ENCODE measurements at regions not wholly inside any gene's neighbourhood (a gene's known extent, or its start where the extent isn't known, plus 50 kb on each side); places are given as distances from the start of the nearest gene placed in this dataset.

GRCh38 chr2:41375901-41376300, 671.9 kb upstream of the PKDCC start:
- Mint-ChIP-seq H3K36me3 (no peaks in the 10 kb centered on the region), H3K27ac (no peak overlapping the region), H3K9me3 (peaks cover 0 to 23% of the 10 kb centered on the region in 2 donors)
- no peak for ATAC-seq
- DNase-seq (ENCODE audit: low spot score in 2 of 2) = no peak

DNA sequence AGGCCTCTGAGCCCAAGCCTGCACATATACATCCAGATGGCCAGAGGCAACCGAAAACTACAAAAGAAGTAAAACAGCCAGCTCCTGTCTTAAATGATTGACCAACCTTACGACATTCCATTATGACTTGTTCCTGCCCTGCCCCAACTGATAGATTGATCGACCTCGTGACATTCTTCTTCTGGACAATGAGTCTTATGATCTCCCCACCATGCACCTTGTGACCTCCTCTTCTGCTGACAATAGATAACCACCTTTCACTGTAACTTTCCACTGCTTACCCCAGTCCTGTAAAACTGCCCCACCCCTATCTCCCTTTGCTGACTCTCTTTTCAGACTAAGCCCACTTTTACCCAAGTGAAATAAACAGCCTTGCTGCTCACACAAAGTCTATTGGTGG, 670.0 kb upstream of the PKDCC start:
- DNase-seq (ENCODE audit: low spot score in 2 of 2) = no peak
- ATAC-seq = no peak
- Mint-ChIP-seq H3K9me3 (peaks cover 0 to 23% of the 10 kb centered on the region in 2 donors), H3K36me3 (no peaks in the 10 kb centered on the region), H3K27ac (no peak overlapping the region)

DNA sequence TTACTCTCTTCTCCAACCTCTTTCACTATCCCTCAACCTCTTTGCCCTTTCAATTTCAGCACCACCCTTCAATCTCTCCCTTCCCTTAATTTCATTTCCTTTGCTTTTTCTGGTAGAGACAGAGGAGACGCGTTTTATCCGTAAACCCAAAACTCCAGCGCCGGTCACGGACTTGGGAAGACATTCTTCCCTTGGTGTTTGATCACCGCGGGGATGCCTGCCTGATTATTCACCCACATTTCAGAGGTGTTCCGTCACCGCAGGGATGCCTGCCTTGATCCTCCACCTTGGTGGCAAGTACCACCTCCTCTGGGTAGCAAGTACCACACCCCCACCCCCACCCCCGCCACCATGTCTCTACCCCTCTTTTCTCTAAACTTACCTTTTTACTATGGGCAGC, 669.4 kb upstream of the PKDCC start:
- DNase-seq (ENCODE audit: low spot score in 2 of 2) = no peak
- Mint-ChIP-seq H3K36me3 (no peaks in the 10 kb centered on the region), H3K9me3 (peaks cover 0 to 23% of the 10 kb centered on the region in 2 donors), H3K27ac (no peak overlapping the region)
- no peak for ATAC-seq

- no peaks in the 10 kb centered on the region for H3K36me3 Mint-ChIP-seq
- ATAC-seq (no peak), DNase-seq (ENCODE audit: low spot score in 2 of 2) (no peak)
- peaks cover 0 to 23% of the 10 kb centered on the region in 2 donors for H3K9me3 Mint-ChIP-seq
- H3K27ac Mint-ChIP-seq = no peak overlapping the region
Measured at GRCh38 chr2:41379496-41380221, 668.2 kb upstream of the PKDCC start.

DNA sequence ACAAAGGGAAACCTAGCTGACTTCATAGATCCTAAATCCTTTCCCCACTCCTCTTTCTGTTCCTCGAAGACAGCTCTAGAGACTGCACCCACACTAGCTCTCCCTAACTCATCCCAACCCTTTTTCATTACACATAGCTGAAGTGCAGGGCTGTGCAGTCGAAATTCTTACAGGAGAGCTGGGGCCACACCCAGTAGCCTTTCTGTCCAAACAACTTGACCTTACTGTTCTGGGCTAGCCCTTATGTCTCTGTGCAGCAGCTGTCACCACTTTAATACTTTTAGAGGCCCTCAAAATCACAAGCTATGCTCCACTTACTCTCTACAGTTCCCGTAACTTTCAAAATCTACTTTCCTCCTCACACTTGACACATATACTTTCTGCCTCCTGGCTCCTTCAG, 666.1 kb upstream of the PKDCC start:
- DNase-seq (ENCODE audit: low spot score in 2 of 2) (no peak), ATAC-seq (no peak)
- H3K9me3 Mint-ChIP-seq = peaks cover 0 to 19% of the 10 kb centered on the region in 2 donors
- H3K27ac Mint-ChIP-seq = no peak overlapping the region
- no peaks in the 10 kb centered on the region for H3K36me3 Mint-ChIP-seq

- Mint-ChIP-seq H3K27ac (no peak overlapping the region), H3K36me3 (no peaks in the 10 kb centered on the region), H3K9me3 (no peaks in the 10 kb centered on the region)
- ATAC-seq (no peak), DNase-seq (ENCODE audit: low spot score in 2 of 2) (no peak)
Measured at GRCh38 chr2:41387519-41387918, 660.3 kb upstream of the PKDCC start.

DNA sequence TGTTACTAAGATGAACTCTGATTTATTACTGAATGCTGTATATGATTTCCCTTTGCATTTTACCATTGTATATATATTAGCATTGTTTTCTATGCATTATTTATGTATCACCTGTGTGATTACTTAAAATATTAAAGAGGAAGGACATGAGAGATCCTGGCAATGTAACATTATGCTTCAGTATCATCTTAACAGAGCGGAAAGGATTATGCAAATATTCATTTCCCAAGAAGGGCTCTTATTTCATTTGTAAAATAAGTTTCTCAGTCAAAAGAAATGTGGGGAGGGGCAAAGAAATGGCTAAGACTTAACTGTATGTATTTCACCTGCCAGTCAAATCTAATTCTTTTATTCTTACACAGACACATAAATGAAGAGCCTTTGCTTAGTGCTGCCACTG, 654.2 kb upstream of the PKDCC start:
- DNase-seq (ENCODE audit: low spot score in 2 of 2) (no peak), ATAC-seq (no peak)
- peaks cover 0 to 4% of the 10 kb centered on the region in 2 donors for H3K36me3 Mint-ChIP-seq
- peaks cover 9 to 12% of the 10 kb centered on the region in 2 donors for H3K9me3 Mint-ChIP-seq
- no peak overlapping the region for H3K27ac Mint-ChIP-seq

DNA sequence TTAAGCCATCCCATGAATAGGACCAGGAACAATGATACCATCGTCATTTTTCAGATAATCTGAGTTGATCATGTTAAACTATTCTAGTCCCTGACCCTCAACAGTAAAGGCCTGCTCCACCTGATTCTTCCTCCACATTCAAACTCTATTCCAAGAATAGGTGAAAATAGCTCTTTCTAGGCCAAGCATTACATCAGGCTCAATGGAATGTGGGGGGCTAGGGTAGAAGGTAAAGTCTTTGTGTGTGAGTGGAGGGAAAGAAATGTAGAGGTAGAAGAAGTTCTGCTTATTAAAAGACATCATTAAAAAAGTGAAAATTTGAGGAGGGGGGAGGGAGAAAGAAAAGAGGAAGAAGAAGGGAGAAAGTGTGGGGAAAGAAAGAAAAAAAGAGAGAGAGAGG, 653.3 kb upstream of the PKDCC start:
- Mint-ChIP-seq H3K27ac (no peak overlapping the region), H3K9me3 (peaks cover 9 to 12% of the 10 kb centered on the region in 2 donors), H3K36me3 (peaks cover 0 to 4% of the 10 kb centered on the region in 2 donors)
- no peak for DNase-seq (ENCODE audit: low spot score in 2 of 2)
- no peak for ATAC-seq

DNA sequence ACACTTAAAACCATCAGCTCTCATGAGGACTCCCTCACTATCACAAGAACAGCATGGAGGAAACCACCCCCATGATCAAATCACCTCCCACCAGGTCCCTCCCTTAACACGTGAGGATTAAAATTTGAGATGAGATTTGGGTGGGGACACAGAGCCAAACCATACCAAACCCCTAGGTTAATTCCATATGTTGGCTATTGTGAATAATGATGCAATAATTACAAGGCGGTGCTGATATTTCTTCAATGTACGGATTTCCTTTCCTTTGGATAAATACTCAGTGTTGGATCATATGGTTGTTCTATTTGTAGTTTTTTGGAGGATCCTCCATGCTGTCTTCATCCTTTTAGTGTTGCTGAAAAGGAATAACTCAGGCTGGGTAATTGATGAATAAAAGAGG, 652.1 kb upstream of the PKDCC start:
- ATAC-seq (no peak), DNase-seq (ENCODE audit: low spot score in 2 of 2) (no peak)
- Mint-ChIP-seq H3K36me3 (peaks cover 0 to 4% of the 10 kb centered on the region in 2 donors), H3K9me3 (peaks cover 9 to 12% of the 10 kb centered on the region in 2 donors), H3K27ac (no peak overlapping the region)

DNA sequence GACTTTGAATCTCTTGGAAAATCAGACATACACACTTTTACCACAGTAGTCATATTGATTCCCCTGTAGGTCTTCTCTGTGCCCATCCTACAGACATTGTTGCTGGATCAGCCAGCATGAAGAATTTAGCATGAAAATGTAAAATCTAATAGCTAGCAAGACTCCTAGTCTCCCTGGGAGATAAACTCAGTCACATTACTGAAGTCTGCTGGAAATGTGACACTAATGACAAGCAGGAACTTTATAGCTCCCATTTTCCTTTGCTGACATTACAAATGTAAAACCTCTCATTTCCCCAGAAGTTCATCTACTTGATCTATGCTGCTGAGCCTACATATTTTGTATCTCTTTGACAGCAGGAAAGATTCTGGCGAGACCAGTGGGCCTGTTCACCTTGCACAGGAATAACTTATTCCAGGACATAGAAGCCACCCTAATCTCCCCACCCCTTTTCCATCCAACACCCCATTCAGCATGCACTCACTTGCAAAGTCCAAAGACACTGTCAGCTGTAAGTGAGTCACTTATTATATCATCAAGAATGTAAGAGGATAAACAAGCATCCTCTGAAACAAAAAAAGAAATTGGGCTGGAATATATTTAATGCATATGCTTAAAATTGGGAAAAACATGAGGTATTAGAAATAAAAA, 648.3 kb upstream of the PKDCC start:
- ATAC-seq = no peak

DNA sequence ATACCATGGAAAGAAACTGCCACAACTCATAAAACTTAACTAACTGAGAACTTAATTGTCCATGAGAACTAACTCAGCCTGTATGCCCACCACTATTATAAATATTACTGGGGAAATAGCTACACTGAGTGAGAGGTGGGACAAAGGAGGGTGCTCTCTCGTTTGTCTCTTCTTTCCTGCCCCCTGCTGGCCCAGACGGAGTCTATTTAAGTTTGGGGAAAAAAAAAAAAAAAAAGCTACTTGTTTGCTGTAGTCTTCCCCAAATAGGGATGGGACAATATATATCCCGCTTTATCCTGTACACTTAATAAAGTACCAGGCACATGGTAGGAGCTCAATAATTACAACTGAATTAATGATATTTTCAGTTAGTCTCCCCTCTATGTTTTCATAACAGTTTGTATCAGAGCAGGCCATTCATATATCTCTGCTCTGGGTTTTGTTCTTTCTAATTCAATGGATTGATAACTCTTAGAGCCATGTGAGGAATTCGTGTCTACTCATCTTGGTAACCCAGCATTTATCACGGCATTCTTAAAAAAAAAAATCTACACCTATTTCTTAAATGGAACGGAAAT, 647.6 kb upstream of the PKDCC start:
- ATAC-seq (no peak), DNase-seq (ENCODE audit: low spot score in 2 of 2) (no peak)
- peaks cover 0 to 4% of the 10 kb centered on the region in 2 donors for H3K36me3 Mint-ChIP-seq
- peaks cover 12% of the 10 kb centered on the region in 2 donors for H3K9me3 Mint-ChIP-seq
- H3K27ac Mint-ChIP-seq = no peak overlapping the region

More for the DNA sequence above, 648.3 kb upstream of the PKDCC start:
- H3K36me3 Mint-ChIP-seq = peaks cover 0 to 4% of the 10 kb centered on the region in 2 donors
- H3K9me3 Mint-ChIP-seq = peaks cover 12% of the 10 kb centered on the region in 2 donors
- no peak for DNase-seq (ENCODE audit: low spot score in 2 of 2)
- no peak overlapping the region for H3K27ac Mint-ChIP-seq

GRCh38 chr2:41405441-41405840, 642.4 kb upstream of the PKDCC start:
- H3K27ac Mint-ChIP-seq = no peak overlapping the region
- no peaks in the 10 kb centered on the region for H3K36me3 Mint-ChIP-seq
- ATAC-seq (no peak), DNase-seq (ENCODE audit: low spot score in 2 of 2) (no peak)
- H3K9me3 Mint-ChIP-seq = peaks cover 0 to 4% of the 10 kb centered on the region in 2 donors

GRCh38 chr2:41409328-41409727, 638.5 kb upstream of the PKDCC start:
- Mint-ChIP-seq H3K27ac (no peak overlapping the region), H3K9me3 (no peaks in the 10 kb centered on the region), H3K36me3 (no peaks in the 10 kb centered on the region)
- ATAC-seq (no peak), DNase-seq (ENCODE audit: low spot score in 2 of 2) (no peak)

DNA sequence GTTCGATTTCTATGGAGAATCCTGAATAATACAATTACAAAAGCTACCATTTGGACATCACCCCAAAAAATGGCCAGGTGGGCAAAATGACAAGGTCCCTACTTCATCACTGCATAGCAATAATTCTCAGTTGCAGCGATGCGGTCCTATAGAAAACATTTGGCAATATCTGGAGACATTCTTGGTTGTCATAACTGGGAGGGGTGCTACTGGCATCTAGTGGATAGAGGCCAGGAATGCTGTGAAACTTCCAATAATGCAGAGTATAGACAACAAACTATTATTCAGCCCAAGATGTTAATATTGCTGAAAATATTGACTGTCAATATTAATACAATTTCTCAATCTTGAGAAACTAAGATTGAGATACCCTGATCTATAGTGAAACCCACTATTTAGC, 637.8 kb upstream of the PKDCC start:
- Mint-ChIP-seq H3K27ac (no peak overlapping the region), H3K36me3 (no peaks in the 10 kb centered on the region), H3K9me3 (no peaks in the 10 kb centered on the region)
- ATAC-seq (no peak), DNase-seq (ENCODE audit: low spot score in 2 of 2) (no peak)

GRCh38 chr2:41413813-41414485, 633.9 kb upstream of the PKDCC start:
- no peaks in the 10 kb centered on the region for H3K9me3 Mint-ChIP-seq
- no peak overlapping the region for H3K27ac Mint-ChIP-seq
- H3K36me3 Mint-ChIP-seq = no peaks in the 10 kb centered on the region
- ATAC-seq (no peak), DNase-seq (ENCODE audit: low spot score in 2 of 2) (no peak)

DNA sequence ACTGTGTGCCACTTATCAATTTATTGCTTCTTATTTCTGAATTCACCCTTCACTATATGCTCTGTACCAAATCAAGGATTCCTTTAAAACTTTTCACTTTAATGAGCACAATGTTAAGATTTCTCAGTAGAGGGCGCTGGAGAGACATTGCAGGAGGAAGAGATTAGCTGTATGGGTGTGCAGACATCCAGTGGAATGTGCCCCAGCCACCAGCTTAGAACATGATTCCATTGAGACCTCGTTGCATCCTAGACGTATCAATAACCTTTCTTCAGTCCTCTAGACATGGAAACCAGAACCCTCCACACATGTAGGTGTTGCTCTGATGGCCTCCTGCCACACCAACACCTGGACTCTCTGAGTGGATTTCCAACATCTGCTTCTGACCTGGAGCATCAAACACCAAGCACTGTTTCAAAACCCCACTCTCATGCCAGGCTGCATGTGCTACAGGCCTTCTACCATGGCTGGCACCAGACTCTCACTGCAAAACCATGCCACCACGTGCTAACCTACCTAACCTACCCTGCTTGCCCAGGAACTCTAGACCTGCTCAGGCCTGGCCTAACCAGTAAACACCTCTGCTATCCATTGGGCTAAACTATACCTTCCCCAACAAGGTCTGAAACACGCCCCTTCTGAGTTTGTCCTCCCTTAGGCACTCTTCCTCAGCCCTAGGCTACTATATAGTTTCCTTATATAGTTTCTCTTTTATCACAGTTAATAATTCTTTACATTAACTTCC, 633.2 kb upstream of the PKDCC start:
- Mint-ChIP-seq H3K36me3 (no peaks in the 10 kb centered on the region), H3K27ac (no peak overlapping the region), H3K9me3 (no peaks in the 10 kb centered on the region)
- DNase-seq (ENCODE audit: low spot score in 2 of 2) (peak in 1 of 2 donors; percentile 3), ATAC-seq (no peak)

- Mint-ChIP-seq H3K36me3 (no peaks in the 10 kb centered on the region), H3K9me3 (no peaks in the 10 kb centered on the region), H3K27ac (no peak overlapping the region)
- no peak for ATAC-seq
- no peak for DNase-seq (ENCODE audit: low spot score in 2 of 2)
Measured at GRCh38 chr2:41417511-41417910, 630.3 kb upstream of the PKDCC start.
